A549 (cell line): ENCODE measurements at regions not wholly inside any gene's neighbourhood (a gene's known extent, or its start where the extent isn't known, plus 50 kb on each side); places are given as distances from the start of the nearest gene placed in this dataset.

Experiments
- EP300 ChIP-seq, 2 experiments: fragments of >200 bp; sonication (Bioruptor Twin); formaldehyde crosslinking; IDR thresholded peaks; 2 replicates in 1 of 2; 3 replicates in 1 of 2; pipeline ENCODE4 v1.6.1; 2016 to 2017
- HDAC2 ChIP-seq: fragments of 200-600 bp; sonication (generic); IDR thresholded peaks from 2 replicates; pipeline ENCODE4 v1.6.1; 2016
- HMGXB4 ChIP-seq: fragments of 250-450 bp; sonication (Bioruptor Pico); IDR thresholded peaks from 2 replicates; pipeline ENCODE4 v1.5.0; 2021; ENCODE audit warnings: mild to moderate bottlenecking, moderate library complexity, borderline replicate concordance
- MYC ChIP-seq: IDR thresholded peaks from 2 replicates; pipeline ENCODE4 v1.6.1; 2012; ENCODE audit warnings: mild to moderate bottlenecking, inconsistent platforms, low read length, improper control_type of control experiment, borderline replicate concordance
- NR3C1 ChIP-seq: fragments of >200 bp; sonication (Bioruptor Twin); formaldehyde crosslinking; IDR thresholded peaks from 3 replicates; pipeline ENCODE4 v1.6.1; 2017
- PHF8 ChIP-seq: fragments of 200-600 bp; sonication (generic); IDR thresholded peaks from 2 replicates; pipeline ENCODE4 v1.6.1; 2016; ENCODE audit warnings: low read depth, mild to moderate bottlenecking, antibody characterized with exemption, moderate library complexity, borderline replicate concordance
- POLR2A ChIP-seq: IDR thresholded peaks from 2 replicates; pipeline ENCODE4 v1.6.1; 2012; ENCODE audit warnings: mild to moderate bottlenecking, low read length
- POLR2AphosphoS2 ChIP-seq: conservative IDR thresholded peaks from 2 replicates; pipeline ENCODE4 v1.6.1; 2012; ENCODE audit warnings: low read length, improper control_type of control experiment, inconsistent platforms
- RARB ChIP-seq: fragments of 250-450 bp; sonication (Bioruptor Pico); IDR thresholded peaks from 2 replicates; pipeline ENCODE4 v1.8.0; 2021; ENCODE audit warnings: mild to moderate bottlenecking, moderate library complexity
- RFX5 ChIP-seq: fragments of 450-650 bp; IDR thresholded peaks from 2 replicates; pipeline ENCODE4 v1.7.1; 2014; ENCODE audit warnings: antibody characterized with exemption, mild to moderate bottlenecking, moderate library complexity
- RNF2 ChIP-seq: fragments of 200-600 bp; sonication (generic); IDR thresholded peaks from 2 replicates; pipeline ENCODE4 v1.6.1; 2016; ENCODE audit warnings: low read depth, mild to moderate bottlenecking, antibody characterized with exemption, moderate library complexity, borderline replicate concordance
- SREBF2 ChIP-seq: fragments of 450-650 bp; IDR thresholded peaks from 2 replicates; pipeline ENCODE4 v1.6.1; 2014; ENCODE audit warnings: mild to moderate bottlenecking, moderate library complexity
- TF ChIP-seq, protein P1 (sequence below): fragments of >200 bp; sonication (Bioruptor Twin); formaldehyde crosslinking; IDR thresholded peaks from 3 replicates; pipeline ENCODE4 v1.5.1; 2016
- TF ChIP-seq, protein P2 (sequence below): IDR thresholded peaks from 2 replicates; pipeline ENCODE4 v1.6.1; 2012

GRCh38 chr6:163671791-163672190 is 257.3 kb downstream of the QKI start:
- TF ChIP-seq, protein P1, sequence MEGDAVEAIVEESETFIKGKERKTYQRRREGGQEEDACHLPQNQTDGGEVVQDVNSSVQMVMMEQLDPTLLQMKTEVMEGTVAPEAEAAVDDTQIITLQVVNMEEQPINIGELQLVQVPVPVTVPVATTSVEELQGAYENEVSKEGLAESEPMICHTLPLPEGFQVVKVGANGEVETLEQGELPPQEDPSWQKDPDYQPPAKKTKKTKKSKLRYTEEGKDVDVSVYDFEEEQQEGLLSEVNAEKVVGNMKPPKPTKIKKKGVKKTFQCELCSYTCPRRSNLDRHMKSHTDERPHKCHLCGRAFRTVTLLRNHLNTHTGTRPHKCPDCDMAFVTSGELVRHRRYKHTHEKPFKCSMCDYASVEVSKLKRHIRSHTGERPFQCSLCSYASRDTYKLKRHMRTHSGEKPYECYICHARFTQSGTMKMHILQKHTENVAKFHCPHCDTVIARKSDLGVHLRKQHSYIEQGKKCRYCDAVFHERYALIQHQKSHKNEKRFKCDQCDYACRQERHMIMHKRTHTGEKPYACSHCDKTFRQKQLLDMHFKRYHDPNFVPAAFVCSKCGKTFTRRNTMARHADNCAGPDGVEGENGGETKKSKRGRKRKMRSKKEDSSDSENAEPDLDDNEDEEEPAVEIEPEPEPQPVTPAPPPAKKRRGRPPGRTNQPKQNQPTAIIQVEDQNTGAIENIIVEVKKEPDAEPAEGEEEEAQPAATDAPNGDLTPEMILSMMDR = no peak
- TF ChIP-seq HDAC2 (no peak), NR3C1 (no peak), RARB (CRISPR knock-in tag) (no peak), POLR2AphosphoS2 (no peak), MYC (no peak), POLR2A (no peak), SREBF2 (no peak), EP300 (IDR thresholded peaks at IDR 0.05) (no peak), PHF8 (no peak), RFX5 (no peak), RNF2 (no peak), HMGXB4 (CRISPR knock-in tag) (no peak)
- TF ChIP-seq, protein P2, sequence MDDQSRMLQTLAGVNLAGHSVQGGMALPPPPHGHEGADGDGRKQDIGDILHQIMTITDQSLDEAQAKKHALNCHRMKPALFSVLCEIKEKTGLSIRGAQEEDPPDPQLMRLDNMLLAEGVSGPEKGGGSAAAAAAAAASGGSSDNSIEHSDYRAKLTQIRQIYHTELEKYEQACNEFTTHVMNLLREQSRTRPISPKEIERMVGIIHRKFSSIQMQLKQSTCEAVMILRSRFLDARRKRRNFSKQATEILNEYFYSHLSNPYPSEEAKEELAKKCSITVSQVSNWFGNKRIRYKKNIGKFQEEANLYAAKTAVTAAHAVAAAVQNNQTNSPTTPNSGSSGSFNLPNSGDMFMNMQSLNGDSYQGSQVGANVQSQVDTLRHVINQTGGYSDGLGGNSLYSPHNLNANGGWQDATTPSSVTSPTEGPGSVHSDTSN = no peak
